ENCODE measurements at regions not wholly inside any gene's neighbourhood (a gene's known extent, or its start where the extent isn't known, plus 50 kb on each side); places are given as distances from the start of the nearest gene placed in this dataset.
"Not testable (repeated sequence)": the region's sequence is repeated elsewhere in the genome, so short reads cannot be mapped to it uniquely, and the experiment has no call there.

DNA sequence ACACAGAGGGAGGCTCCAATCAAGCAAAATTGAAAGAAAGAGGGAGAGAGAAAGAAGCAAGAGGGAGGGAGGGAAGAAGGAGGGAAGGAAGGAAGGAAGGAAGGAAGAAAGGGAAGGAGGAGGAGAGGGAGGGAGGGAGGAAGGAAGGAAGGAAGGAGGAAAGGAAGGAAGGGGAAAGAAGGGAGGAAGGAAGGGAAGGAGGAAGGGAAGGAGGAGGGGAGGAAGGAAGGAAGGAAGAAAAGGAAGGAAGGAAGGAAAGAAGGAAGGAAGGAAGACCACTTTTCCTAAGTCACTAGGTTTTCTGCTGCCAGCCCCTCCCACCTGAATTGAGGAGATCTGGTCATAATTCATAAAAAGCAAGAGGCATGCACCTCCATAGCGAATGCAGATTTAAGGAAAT is 287.0 kb downstream of the SP3 start:
- no peak for DNase-seq

GRCh38 chr2:173680574-173680973 is 284.6 kb downstream of the SP3 start:
- DNase-seq: no peak

DNA sequence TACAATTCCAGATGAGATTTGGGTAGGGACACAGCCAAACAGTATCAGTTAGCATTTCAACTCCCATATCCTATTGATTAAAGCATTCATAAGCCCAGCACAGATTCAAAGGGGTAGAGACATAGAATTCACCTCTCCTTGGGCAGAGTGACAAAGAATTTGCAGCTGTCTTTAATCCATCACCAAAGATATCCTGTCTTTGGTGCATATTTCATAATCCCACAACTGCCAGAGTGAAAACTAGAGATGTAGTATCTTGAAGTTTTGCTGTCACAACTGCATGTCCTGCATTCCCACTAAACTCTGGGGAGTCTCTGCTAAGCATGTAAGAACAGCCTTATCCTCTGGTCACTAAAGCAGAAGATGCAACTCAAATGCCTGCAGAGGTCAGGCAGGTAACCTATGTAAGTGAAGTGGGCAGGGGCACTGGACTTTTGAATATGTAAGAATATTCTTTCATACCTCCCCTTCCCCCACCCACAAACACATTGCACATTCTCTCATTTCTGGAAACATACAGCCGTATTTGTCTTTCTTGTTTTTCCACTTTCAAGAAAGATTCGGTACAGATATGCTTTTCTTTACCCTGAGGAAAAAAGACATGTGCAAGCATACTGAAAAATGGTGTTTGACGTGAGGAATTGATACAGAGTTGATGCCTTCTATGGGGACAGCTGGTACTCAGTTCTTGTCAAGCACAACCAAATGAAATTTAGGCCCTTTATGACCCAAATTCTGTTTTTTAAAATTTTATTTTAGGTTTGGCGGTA is 283.1 kb downstream of the SP3 start:
- DNase-seq: no peak

DNA sequence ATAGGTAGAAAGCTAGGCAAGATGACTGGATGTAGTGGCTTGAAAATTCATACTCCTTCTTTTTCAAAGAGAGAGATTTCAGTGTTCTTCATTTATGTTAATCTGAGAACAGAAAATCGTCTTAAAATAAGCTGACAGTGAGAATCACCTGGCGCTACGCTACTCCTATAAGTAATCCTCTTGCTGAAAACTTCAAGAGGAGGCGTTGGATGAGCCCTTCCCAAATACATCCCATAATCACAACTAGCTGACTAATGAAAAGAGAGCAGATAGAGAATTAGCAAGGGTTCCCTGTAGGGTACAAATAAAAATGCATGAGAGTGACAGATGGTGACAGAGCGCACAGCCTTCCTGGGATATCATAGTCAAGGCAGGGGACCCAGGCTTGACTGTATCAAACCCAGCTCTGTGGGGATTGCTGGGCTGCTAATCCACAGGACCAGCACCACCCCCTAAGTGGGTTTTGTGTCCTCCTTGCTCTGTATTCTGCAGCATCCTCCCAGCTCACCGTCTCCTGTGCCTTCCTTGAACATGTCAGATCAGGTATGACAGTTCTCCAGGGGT is 280.2 kb downstream of the SP3 start:
- no peak for DNase-seq

- DNase-seq: no peak
Measured at GRCh38 chr2:173690349-173690748, 274.8 kb downstream of the SP3 start.

DNA sequence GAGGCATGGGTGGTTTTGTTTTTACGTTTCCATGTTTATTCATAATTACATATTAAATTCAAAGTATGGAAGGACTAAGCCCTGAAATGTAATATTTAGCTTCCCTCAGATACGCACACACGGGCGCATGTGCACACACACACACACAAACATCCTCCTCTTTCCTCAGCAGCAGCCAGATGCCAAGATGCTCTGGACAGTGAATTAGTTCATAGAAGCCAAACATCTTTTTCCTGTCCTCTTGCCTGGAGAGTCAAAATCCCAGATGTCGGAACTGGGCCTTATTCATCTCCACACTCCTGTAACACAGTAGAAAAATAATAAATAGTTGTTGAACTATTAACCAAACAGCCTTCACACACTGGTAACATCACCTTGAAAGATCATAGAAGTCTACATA is 273.1 kb downstream of the SP3 start:
- DNase-seq: no peak

DNA sequence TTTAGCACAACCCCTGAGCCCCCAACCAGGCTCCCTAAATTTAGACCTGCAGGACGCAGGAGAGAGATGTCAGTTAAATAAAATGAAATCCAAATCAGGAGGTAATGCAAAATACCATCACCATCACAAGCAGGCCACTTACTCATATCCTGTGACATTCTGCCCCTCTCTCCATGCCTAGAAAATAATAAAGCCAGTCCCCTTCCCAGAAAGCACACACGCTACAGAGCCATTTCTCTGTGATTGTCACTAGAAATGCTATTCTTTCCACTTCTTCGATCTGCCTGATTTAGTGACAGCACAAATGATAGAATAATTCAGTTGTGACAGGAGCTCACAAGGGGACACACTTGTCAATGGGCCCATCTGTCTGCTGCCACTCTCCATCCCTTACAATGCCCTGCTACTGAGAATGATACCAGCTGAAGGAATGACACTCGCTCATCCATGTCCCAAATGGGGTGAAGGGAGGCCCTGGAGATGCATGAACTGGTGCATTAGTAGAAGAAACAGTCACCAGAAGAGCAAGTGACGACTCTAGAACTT is 272.1 kb downstream of the SP3 start:
- no peak for DNase-seq

DNA sequence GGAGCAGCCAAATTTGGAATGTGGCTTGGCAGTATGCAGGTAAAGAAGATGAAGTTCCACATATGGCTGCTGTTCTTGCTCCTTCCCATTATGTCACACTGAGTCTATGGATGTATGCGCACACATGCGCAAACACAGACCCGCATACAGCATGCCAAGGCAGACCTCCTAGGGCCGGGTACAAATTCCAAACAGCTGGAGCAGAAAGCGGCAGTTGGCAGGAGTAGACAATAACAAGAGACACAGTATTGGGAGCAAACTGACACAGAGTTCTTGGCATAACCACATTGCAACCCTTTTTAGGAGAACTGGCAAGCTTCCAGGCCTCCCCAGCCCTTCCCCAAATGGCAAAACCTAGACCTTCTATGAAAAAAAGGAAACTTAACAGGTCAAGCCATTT is 268.9 kb downstream of the SP3 start:
- peak; percentile 99 for DNase-seq

DNA sequence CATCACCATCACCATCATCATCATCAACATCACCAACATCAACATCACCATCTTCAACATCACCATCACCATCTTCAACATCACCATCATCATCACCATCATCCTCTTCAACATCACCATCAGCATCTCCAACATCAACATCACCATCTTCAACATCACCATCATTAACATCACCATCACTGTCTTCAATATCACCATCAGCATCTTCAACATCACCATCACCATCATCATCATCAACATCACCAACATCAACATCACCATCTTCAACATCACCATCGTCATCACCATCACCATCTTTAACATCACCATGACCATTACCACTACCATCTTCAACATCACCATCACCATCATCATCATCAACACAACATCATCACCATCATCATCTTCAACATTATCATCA is 267.2 kb downstream of the SP3 start:
- DNase-seq: no peak

DNA sequence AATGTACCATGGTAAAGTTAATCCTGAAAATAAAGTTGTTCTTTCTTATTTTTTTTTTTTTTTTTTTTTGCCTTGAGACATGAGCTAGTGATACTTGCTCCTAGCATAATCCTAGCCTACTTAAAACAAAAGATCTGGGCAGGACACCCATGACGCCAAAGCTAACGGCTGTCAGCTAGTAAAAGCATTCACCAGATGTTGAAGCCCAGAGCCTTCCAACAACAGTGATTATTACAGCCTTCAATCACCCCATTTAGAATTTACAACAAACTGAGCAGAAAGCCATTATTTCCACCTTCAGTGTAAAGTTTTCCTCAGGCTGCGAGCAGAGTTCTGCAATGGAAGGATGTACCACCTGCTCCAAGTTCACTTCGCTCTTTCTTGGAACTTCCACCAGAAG is 259.5 kb downstream of the SP3 start:
- no peak for DNase-seq

DNA sequence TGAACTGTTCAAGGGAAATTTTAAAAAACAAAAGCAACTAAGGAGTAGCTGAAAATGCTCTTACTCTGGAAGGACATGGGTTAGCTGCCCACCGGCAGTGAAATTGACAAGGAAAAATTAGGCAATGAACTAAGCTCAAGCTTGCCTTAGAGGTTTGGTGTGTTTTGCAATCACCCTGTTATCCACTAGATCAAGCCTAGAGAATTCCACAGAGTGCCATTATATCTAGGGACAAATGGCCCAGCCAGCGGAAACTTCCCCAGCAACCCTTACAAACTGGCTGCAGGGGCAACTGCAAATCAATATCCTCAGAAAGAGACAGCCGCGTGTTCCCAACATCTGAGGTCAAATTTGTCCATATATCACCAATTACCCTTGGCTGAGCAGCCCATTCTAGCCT is 258.2 kb downstream of the SP3 start:
- no peak for DNase-seq

DNA sequence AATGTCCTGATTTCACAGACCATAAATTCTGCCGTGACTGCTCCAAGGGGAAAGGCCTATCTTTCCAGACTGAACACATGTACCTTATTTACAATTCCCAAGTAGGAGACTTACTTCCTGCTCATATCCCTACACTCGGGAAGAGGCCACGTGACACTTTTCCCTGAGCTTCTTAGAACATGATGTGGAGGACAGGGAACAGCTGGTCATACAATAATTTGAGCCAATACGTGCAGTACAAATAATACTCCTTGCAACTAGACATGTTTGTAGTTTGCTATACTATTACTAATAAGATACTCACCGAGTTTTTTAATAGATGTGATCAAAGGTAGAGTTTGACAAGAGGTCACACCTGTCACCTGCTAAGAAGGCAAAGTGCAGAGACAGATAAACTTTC is 256.4 kb downstream of the SP3 start:
- DNase-seq: no peak

GRCh38 chr2:173711816-173712215 is 253.4 kb downstream of the SP3 start:
- DNase-seq: no peak

GRCh38 chr2:173713904-173714555 is 251.1 kb downstream of the SP3 start:
- peak; percentile 44 for DNase-seq

- DNase-seq: peak; percentile 98
Measured at GRCh38 chr2:173715441-173715840, 249.7 kb downstream of the SP3 start.

DNA sequence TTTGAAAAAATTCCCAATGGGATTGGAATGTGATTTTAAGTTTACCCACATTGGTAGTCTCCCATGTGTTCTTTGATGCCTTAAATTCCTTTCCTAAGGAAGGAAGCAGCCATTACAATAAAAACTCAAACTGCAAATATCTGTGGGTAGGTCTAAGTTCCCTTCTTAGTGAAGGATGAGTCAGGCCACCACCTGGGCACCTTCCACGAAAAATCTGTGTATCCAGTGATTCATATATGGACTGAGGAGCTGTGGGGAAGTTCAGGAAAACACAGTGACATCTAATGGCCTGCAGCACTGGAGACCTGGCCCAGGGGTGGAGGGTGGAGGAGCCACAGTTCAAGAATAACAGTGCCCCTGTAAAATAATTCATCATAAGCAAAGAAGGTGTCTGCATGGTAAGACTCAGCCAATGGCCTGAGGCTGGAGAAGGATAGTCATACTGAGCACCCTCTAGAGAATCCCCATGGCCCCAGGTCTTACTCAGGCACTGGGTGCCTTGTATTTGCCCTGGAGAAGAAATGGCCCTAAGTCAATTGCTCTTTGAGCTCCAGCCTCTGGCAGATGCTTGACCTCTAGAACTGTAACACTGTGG is 248.6 kb downstream of the SP3 start:
- no peak for DNase-seq

DNA sequence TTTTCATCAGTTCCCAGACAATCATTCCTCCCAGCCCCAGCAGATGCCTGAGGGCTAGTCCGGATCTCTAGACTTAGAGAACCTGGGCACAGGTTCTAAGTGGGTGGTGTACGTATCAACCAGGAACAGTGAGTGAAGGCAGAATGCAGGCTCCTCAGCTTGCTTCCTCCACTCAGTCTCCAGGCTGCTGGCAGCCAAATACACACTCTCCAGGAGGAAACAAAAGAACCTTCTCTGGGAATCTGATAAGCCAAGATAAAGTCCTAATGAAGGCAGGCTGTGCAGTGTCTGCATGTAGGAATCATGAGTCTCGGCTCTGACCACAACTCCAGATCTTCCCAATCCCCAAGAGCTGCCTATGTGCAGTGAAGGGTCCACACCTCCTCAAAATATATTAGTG is 245.7 kb downstream of the SP3 start:
- DNase-seq: no peak

- no peak for DNase-seq
Measured at GRCh38 chr2:173720306-173720705, 244.9 kb downstream of the SP3 start.

- no peak for DNase-seq
Measured at GRCh38 chr2:173734797-173735196, 230.4 kb downstream of the SP3 start.

- DNase-seq: not testable (repeated sequence)
Measured at GRCh38 chr2:173737954-173738575, 227.1 kb downstream of the SP3 start.

- DNase-seq: no peak
Measured at GRCh38 chr2:173739006-173739405, 226.2 kb downstream of the SP3 start.

GRCh38 chr2:173740639-173741038 is 224.5 kb downstream of the SP3 start:
- no peak for DNase-seq

- peak; percentile 33 for DNase-seq
Measured at GRCh38 chr2:173741759-173742158, 223.4 kb downstream of the SP3 start.
